DOHH2 (cell line): ENCODE measurements at regions not wholly inside any gene's neighbourhood (a gene's known extent, or its start where the extent isn't known, plus 50 kb on each side); places are given as distances from the start of the nearest gene placed in this dataset.

Source experiments
- H3F3A ChIP-seq: fragments of 200-600 bp; sonication (generic), shearing (Covaris generic); 2 replicates; pipeline ENCODE4 v1.6.0; 2016; ENCODE audit warnings: antibody characterized with exemption, mild to moderate bottlenecking; ENCODE audit not compliant: control insufficient read depth, insufficient read depth
- H3K27ac ChIP-seq: fragments of 200-600 bp; sonication (generic); 2 replicates; pipeline ENCODE4 v1.5.1; 2014; ENCODE audit warnings: low read depth, mild to moderate bottlenecking, low read length, moderate library complexity
- H3K27me3 ChIP-seq: fragments of 200-600 bp; sonication (generic); 2 replicates; pipeline ENCODE4 v1.6.1; 2014; ENCODE audit warnings: mild to moderate bottlenecking, low read length, mixed read lengths; ENCODE audit not compliant: control insufficient read depth
- H3K36me3 ChIP-seq: fragments of 200-600 bp; sonication (generic); 2 replicates; pipeline ENCODE4 v1.6.1; 2014; ENCODE audit warnings: mild to moderate bottlenecking, low read length, moderate library complexity, mixed read lengths; ENCODE audit not compliant: control insufficient read depth
- H3K4me1 ChIP-seq: fragments of 200-600 bp; sonication (generic); 2 replicates; pipeline ENCODE4 v1.6.1; 2014; ENCODE audit warnings: mild to moderate bottlenecking, low read length, mixed read lengths; ENCODE audit not compliant: control insufficient read depth
- H3K4me2 ChIP-seq: fragments of 200-600 bp; sonication (generic); 2 replicates; pipeline ENCODE4 v1.6.0; 2014; ENCODE audit warnings: mild to moderate bottlenecking, low read length, moderate library complexity
- H3K4me3 ChIP-seq: fragments of 200-600 bp; sonication (generic); 2 replicates; pipeline ENCODE4 v1.5.1; 2014; ENCODE audit warnings: mild to moderate bottlenecking, low read length, mixed read lengths
- H3K79me2 ChIP-seq: fragments of 200-600 bp; sonication (generic); 2 replicates; pipeline ENCODE4 v1.6.1; 2014; ENCODE audit warnings: mild to moderate bottlenecking, low read length, mixed read lengths; ENCODE audit not compliant: control insufficient read depth
- H3K9me2 ChIP-seq: fragments of 200-600 bp; sonication (generic); replicated peaks from 2 replicates; pipeline ENCODE4 v1.6.1; 2014; ENCODE audit warnings: mild to moderate bottlenecking, low read length, mixed read lengths; ENCODE audit not compliant: control insufficient read depth
- H3K9me3 ChIP-seq: fragments of 200-600 bp; sonication (generic); 2 replicates; pipeline ENCODE4 v1.6.1; 2014; ENCODE audit warnings: antibody characterized with exemption, low read length, mixed read lengths; ENCODE audit not compliant: control insufficient read depth, insufficient read depth
- H4K20me1 ChIP-seq: fragments of 200-600 bp; sonication (generic); 2 replicates; pipeline ENCODE4 v1.6.0; 2014; ENCODE audit warnings: low read depth, mild to moderate bottlenecking, antibody characterized with exemption, low read length, moderate library complexity; ENCODE audit not compliant: control insufficient read depth, insufficient read depth
- EZH2phosphoT487 ChIP-seq: fragments of 200-600 bp; sonication (generic); IDR thresholded peaks from 2 replicates; pipeline ENCODE4 v1.6.1; 2017; ENCODE audit warnings: borderline replicate concordance, mild to moderate bottlenecking, antibody characterized with exemption, low read length, moderate library complexity, mixed read lengths
- TF ChIP-seq, protein P1 (sequence below): fragments of 200-600 bp; sonication (generic); IDR thresholded peaks from one replicate; pipeline ENCODE4 v1.5.1; 2014; ENCODE audit warnings: antibody characterized with exemption, mild to moderate bottlenecking, low read depth, low read length; ENCODE audit not compliant: poor library complexity, severe bottlenecking

DNA sequence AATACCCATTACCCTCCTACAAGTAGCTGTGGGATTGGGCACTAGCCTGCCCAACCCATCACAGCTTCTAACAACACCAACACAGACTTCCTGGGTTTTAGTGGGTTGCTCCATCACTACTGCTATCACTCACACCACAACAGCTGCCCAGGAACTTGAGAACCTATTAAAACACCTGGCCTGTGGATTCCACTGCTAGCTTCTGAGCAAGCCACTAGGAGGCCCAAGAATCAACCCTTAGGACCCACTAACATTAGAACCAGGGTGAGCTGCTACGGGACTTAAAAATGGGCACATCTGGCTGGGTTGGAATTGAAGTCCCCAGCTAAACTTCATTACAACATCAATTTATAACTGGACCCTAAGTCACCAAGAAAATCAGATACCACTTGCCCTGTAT lies 113.2 kb upstream of the TP63 start:
- H3F3A ChIP-seq, result no peaks in the 10 kb centered on the region
- peaks cover 2% of the 10 kb centered on the region; the same call in 1 of the 2 replicates for H3K27me3 ChIP-seq
- H3K9me2 ChIP-seq, result no peaks in the 10 kb centered on the region
- H4K20me1 ChIP-seq, result no peaks in the 10 kb centered on the region
- no peak overlapping the region for H3K4me3 ChIP-seq
- peaks cover 8% of the 10 kb centered on the region for H3K9me3 ChIP-seq
- H3K4me1 ChIP-seq, result peaks cover 7% of the 10 kb centered on the region
- no peaks in the 10 kb centered on the region for H3K79me2 ChIP-seq
- H3K27ac ChIP-seq, result no peak overlapping the region
- TF ChIP-seq, protein P1, sequence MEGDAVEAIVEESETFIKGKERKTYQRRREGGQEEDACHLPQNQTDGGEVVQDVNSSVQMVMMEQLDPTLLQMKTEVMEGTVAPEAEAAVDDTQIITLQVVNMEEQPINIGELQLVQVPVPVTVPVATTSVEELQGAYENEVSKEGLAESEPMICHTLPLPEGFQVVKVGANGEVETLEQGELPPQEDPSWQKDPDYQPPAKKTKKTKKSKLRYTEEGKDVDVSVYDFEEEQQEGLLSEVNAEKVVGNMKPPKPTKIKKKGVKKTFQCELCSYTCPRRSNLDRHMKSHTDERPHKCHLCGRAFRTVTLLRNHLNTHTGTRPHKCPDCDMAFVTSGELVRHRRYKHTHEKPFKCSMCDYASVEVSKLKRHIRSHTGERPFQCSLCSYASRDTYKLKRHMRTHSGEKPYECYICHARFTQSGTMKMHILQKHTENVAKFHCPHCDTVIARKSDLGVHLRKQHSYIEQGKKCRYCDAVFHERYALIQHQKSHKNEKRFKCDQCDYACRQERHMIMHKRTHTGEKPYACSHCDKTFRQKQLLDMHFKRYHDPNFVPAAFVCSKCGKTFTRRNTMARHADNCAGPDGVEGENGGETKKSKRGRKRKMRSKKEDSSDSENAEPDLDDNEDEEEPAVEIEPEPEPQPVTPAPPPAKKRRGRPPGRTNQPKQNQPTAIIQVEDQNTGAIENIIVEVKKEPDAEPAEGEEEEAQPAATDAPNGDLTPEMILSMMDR, result no peak
- TF ChIP-seq EZH2phosphoT487, result no peak
- no peak overlapping the region for H3K4me2 ChIP-seq
- no peaks in the 10 kb centered on the region for H3K36me3 ChIP-seq

DNA sequence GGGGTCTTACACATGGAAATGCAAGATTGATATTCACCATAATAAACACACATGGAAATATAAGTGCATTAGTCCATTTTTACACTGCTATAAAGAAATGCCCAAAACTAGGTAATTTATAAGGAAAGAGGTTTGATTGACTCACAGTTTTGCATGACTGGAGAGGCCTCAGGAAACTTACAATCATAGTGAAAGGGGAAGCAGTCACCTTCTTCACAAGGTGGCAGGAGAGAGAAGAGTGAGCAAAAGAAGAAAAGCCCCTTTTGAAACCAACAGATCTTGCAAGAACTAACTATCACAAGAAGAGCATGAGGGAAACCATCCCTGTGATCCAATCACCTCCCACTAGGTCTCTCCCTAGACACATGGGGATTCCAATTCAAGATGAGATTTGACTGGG lies 111.7 kb upstream of the TP63 start:
- Histone ChIP-seq H3K4me1 (no peaks in the 10 kb centered on the region), H3K36me3 (no peaks in the 10 kb centered on the region), H3F3A (no peaks in the 10 kb centered on the region), H4K20me1 (no peaks in the 10 kb centered on the region), H3K4me3 (no peak overlapping the region), H3K27me3 (peaks cover 2% of the 10 kb centered on the region; the same call in 1 of the 2 replicates), H3K27ac (no peak overlapping the region), H3K9me3 (peaks cover 8% of the 10 kb centered on the region), H3K4me2 (no peak overlapping the region), H3K79me2 (no peaks in the 10 kb centered on the region), H3K9me2 (no peaks in the 10 kb centered on the region)
- TF ChIP-seq, protein P1, result no peak
- no peak for TF ChIP-seq EZH2phosphoT487

DNA sequence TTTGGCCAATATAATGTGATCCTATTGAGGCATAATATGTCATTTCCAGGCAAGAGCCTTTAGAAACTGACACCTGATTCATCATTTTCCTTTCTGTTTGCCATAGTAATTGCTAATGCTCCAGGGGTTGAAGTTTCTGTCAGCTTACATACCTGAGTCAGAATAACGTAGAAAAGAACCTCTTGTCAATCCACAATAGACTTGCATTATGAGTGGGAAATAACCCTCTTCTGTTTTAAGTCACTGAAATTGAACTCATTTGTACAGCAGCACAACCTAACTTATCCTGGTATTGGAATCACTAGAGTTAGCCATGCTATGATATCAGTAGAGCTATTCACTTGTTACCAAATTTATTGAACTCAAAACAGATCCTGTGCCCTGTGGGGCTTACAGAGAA lies 101.7 kb upstream of the TP63 start:
- TF ChIP-seq, protein P1, result no peak
- no peak for TF ChIP-seq EZH2phosphoT487
- Histone ChIP-seq H3K27ac (no peak overlapping the region), H3K36me3 (no peaks in the 10 kb centered on the region), H3K27me3 (no peaks in the 10 kb centered on the region), H3K4me3 (no peak overlapping the region), H4K20me1 (no peaks in the 10 kb centered on the region), H3K79me2 (no peaks in the 10 kb centered on the region), H3K9me2 (no peaks in the 10 kb centered on the region), H3K4me1 (no peaks in the 10 kb centered on the region), H3K4me2 (no peak overlapping the region), H3K9me3 (no peaks in the 10 kb centered on the region), H3F3A (no peaks in the 10 kb centered on the region)
